ENCODE measurements at regions not wholly inside any gene's neighbourhood (a gene's known extent, or its start where the extent isn't known, plus 50 kb on each side); places are given as distances from the start of the nearest gene placed in this dataset.

DNA sequence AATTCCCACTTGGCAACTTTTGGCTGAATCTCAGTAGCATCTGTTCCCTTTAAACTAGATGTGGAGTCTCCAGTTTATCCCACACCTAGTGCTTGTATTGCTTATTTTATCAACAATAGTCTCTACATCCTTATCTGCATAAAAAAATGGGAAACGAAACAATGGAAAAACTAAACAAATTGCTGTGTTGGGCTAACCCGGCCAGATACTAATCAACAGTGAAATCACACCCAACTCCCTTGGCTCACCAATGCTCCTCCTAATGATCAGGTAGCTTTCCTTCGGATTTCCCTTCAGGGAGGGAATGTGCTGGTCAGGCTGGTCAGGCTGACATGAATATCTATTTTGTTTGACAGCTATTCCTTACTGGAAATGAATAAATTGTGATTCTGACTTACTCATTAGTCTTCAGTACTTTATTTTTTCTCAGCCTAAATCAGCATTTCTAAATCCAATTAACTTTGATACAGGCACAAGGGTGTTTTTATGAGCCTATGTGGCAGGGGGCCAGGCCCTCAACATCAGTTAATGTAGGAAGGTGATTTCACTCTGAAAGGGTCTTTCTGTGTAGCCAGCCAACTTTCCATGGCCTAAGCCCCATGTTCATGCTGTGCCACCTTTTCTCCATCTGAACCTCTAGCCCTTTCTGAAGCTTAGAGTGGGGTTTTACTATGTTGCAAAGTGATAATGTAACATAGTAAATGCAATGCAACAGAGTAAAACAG, 170.5 kb upstream of the NPSR1 start:
- Histone ChIP-seq H3K27ac (ENCODE audit: low read depth, low read length) (no peak overlapping the region), H3K4me1 (ENCODE audit: insufficient read depth, low read length) (no peaks in the 10 kb centered on the region), H3K27me3 (ENCODE audit: control insufficient read depth in 1 of 2, insufficient read depth in 2 of 2, low read length in 2 of 2) (no peaks in the 10 kb centered on the region), H3K9me3 (ENCODE audit: low read length) (no peaks in the 10 kb centered on the region), H3K9ac (ENCODE audit: low read length) (no peak overlapping the region), H3K36me3 (ENCODE audit: insufficient read depth, low read length) (no peaks in the 10 kb centered on the region), H3K4me3 (ENCODE audit: low read depth in 1 of 2, low read length in 2 of 2) (no peak overlapping the region)

DNA sequence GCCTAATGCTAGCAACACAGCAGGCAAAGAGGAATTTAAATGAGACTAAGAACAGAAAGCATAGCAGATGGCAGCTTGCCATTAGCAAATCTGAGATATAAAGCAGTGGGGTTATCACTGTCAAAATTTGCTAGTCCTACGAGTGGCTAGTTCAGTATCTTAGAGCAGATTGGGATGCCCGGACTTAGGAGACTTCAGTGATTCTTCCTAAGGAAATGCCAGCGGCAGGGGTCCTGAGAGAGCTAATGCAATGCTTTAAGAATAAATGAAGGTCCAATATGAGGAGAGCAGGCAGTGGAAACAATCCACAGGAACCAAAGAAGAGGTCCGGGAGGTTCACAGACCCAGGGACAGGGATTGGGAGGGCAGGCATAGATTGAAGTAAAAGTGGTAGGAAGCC, 169.3 kb upstream of the NPSR1 start:
- Histone ChIP-seq H3K27me3 (ENCODE audit: control insufficient read depth in 1 of 2, insufficient read depth in 2 of 2, low read length in 2 of 2) (no peaks in the 10 kb centered on the region), H3K4me1 (ENCODE audit: insufficient read depth, low read length) (no peaks in the 10 kb centered on the region), H3K27ac (ENCODE audit: low read depth, low read length) (no peak overlapping the region), H3K4me3 (ENCODE audit: low read depth in 1 of 2, low read length in 2 of 2) (no peak overlapping the region), H3K9me3 (ENCODE audit: low read length) (no peaks in the 10 kb centered on the region), H3K36me3 (ENCODE audit: insufficient read depth, low read length) (no peaks in the 10 kb centered on the region), H3K9ac (ENCODE audit: low read length) (no peak overlapping the region)

DNA sequence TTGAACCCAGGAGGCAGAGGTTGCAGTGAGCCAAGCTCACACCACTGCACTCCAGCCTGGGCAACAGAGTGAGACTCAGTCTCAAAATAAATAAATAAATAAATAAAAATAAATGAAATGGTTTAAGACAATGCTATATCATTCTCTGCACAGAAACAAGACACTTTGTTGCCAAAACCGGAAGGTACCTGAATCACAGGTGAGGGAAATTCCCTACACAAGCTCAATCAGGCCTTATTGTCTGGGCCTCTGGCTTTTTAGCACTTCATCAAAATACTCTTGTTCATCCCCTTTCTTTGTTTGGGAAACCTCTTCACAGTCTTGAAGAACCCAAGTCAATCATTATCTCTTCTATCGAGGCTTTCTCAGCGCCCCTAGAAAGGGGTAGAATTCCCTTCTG, 166.1 kb upstream of the NPSR1 start:
- no peaks in the 10 kb centered on the region for H3K4me1 ChIP-seq (ENCODE audit: insufficient read depth, low read length)
- H3K9ac ChIP-seq (ENCODE audit: low read length), result no peak overlapping the region
- no peaks in the 10 kb centered on the region for H3K27me3 ChIP-seq (ENCODE audit: control insufficient read depth in 1 of 2, insufficient read depth in 2 of 2, low read length in 2 of 2)
- no peaks in the 10 kb centered on the region for H3K36me3 ChIP-seq (ENCODE audit: insufficient read depth, low read length)
- no peak overlapping the region for H3K27ac ChIP-seq (ENCODE audit: low read depth, low read length)
- H3K4me3 ChIP-seq (ENCODE audit: low read depth in 1 of 2, low read length in 2 of 2), result no peak overlapping the region
- H3K9me3 ChIP-seq (ENCODE audit: low read length), result no peaks in the 10 kb centered on the region

DNA sequence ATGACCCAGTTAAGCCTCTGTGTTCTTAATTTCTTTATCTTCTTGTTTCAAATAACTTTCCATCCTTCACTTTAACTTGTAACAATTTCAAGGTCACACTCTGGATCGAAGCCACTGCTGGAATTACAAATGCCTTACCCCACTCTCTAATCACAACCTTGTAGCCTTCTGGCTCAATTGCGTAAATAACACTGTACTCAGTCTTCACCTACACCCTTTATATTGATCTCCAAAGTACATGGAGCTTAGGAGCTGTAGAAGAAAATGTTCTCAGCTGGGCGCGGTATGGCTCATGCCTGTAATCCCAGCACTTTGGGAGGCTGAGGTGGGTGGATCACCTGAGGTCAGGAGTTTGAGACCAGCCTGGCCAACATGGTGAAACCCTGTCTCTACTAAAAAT, 164.3 kb upstream of the NPSR1 start:
- Histone ChIP-seq H3K27ac (ENCODE audit: low read depth, low read length) (no peak overlapping the region), H3K36me3 (ENCODE audit: insufficient read depth, low read length) (no peaks in the 10 kb centered on the region), H3K4me3 (ENCODE audit: low read depth in 1 of 2, low read length in 2 of 2) (no peak overlapping the region), H3K4me1 (ENCODE audit: insufficient read depth, low read length) (no peaks in the 10 kb centered on the region), H3K9ac (ENCODE audit: low read length) (no peak overlapping the region), H3K27me3 (ENCODE audit: control insufficient read depth in 1 of 2, insufficient read depth in 2 of 2, low read length in 2 of 2) (no peaks in the 10 kb centered on the region), H3K9me3 (ENCODE audit: low read length) (no peaks in the 10 kb centered on the region)

DNA sequence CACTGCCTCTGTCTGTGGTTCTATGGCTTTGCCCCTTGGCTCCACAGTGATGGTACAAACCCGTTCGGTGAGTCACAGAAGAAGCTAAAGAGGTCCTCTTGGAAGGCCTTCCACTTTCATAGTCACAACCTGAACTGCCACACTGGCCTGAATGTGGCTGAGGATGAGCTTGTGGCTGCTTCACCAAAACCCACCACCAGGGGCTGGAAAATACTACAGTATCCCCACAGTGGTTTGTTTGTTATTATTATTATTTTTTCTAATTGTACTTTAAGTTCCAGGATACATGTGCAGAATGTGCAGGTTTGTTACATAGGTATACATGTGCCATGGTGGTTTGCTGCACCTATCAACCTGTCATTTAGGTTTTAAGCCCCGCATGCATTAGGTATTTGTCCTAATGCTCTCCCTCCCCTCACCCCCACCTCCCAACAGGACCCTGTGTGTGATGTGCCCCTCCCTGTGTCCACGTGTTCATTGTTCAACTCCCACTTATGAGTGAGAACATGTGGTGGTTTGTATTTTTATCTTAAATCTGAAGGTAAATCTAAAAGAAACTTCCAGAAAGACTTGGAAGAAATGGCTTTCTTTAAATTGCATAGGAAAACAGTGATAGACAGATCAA, 160.8 kb upstream of the NPSR1 start:
- Histone ChIP-seq H3K27me3 (ENCODE audit: control insufficient read depth in 1 of 2, insufficient read depth in 2 of 2, low read length in 2 of 2) (no peaks in the 10 kb centered on the region), H3K4me3 (ENCODE audit: low read depth in 1 of 2, low read length in 2 of 2) (no peak overlapping the region), H3K4me1 (ENCODE audit: insufficient read depth, low read length) (no peaks in the 10 kb centered on the region)

DNA sequence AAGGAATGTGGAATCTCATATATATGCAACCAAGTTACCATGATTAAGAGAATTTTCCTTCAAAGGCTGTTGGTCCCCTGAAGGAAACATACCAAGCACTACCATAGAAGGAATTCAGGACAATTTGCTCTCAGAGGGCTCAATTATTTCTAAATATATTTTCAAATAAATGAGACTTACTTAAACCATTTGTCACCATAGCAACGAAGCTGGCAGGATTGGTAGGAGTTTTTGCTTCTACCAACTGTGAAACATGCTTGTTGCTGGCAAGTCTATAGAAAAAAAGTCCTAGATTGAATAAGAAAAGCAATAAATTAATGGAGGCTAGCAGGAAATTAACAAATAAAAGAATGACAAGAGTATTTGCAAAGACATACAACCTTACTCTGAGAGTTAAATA, 156.9 kb upstream of the NPSR1 start:
- H3K9ac ChIP-seq (ENCODE audit: low read length), result no peak overlapping the region
- H3K27me3 ChIP-seq (ENCODE audit: control insufficient read depth in 1 of 2, insufficient read depth in 2 of 2, low read length in 2 of 2), result no peaks in the 10 kb centered on the region
- H3K36me3 ChIP-seq (ENCODE audit: insufficient read depth, low read length), result no peaks in the 10 kb centered on the region
- H3K4me1 ChIP-seq (ENCODE audit: insufficient read depth, low read length), result no peaks in the 10 kb centered on the region
- H3K9me3 ChIP-seq (ENCODE audit: low read length), result no peaks in the 10 kb centered on the region
- no peak overlapping the region for H3K27ac ChIP-seq (ENCODE audit: low read depth, low read length)
- no peak overlapping the region for H3K4me3 ChIP-seq (ENCODE audit: low read depth in 1 of 2, low read length in 2 of 2)

More for the DNA sequence above, 160.8 kb upstream of the NPSR1 start:
- Histone ChIP-seq H3K9me3 (ENCODE audit: low read length) (no peaks in the 10 kb centered on the region), H3K27ac (ENCODE audit: low read depth, low read length) (no peak overlapping the region), H3K9ac (ENCODE audit: low read length) (no peak overlapping the region), H3K36me3 (ENCODE audit: insufficient read depth, low read length) (no peaks in the 10 kb centered on the region)

DNA sequence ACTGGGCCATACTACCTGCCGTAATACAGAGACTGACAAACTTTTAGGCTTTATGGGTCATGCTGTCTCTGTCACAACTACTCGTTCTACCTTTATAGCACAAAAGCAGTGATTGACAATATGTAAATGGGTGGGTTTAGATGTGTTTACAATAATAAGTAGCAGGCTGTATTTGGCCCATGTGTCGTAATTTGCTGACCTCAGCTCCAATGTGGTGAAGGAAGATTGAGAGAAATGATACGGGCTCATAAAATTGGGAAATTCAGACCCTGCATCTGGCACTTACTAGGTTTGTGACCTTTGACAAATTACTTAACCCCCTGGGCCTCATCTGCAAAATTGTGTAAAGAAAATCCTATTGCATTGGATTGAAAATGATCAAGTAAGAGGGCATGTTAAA, 150.8 kb upstream of the NPSR1 start:
- H3K27me3 ChIP-seq (ENCODE audit: control insufficient read depth in 1 of 2, insufficient read depth in 2 of 2, low read length in 2 of 2), result no peaks in the 10 kb centered on the region
- no peaks in the 10 kb centered on the region for H3K36me3 ChIP-seq (ENCODE audit: insufficient read depth, low read length)
- no peaks in the 10 kb centered on the region for H3K4me1 ChIP-seq (ENCODE audit: insufficient read depth, low read length)
- no peak overlapping the region for H3K9ac ChIP-seq (ENCODE audit: low read length)
- H3K9me3 ChIP-seq (ENCODE audit: low read length), result no peaks in the 10 kb centered on the region
- H3K27ac ChIP-seq (ENCODE audit: low read depth, low read length), result no peak overlapping the region
- no peak overlapping the region for H3K4me3 ChIP-seq (ENCODE audit: low read depth in 1 of 2, low read length in 2 of 2)

DNA sequence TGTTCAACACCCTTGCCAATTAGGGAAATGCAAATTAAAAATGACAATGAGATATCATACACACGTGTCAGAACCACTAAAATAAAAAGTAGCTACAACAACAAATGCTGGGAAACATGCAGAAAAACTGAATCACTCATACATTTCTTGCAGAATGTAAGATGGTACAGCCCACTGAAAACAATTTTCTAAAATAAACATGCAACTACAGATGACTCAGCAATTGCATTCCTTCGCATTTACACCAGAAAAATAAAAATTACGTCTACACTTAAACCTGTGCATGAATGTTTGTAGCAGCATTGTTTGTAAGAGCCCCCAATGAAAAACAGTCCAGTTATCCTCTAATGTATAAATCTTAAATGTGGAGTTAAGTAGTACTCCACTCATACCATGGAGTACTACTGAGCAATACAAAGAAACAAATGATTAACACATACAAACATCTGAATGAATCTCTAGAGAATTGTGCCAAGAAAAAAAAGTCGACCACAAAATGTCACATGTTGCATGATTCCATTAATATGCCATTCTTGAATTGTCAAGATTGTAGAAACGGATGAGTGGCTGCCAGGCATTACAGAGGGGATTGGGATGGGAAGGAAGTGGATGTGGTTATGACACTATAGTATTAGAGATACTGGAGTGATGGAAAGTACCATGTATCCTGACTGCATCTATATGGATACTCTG, 134.6 kb upstream of the NPSR1 start:
- Histone ChIP-seq H3K9ac (ENCODE audit: low read length) (no peak overlapping the region), H3K9me3 (ENCODE audit: low read length) (no peaks in the 10 kb centered on the region), H3K27me3 (ENCODE audit: control insufficient read depth in 1 of 2, insufficient read depth in 2 of 2, low read length in 2 of 2) (no peaks in the 10 kb centered on the region), H3K36me3 (ENCODE audit: insufficient read depth, low read length) (no peaks in the 10 kb centered on the region), H3K27ac (ENCODE audit: low read depth, low read length) (no peak overlapping the region), H3K4me1 (ENCODE audit: insufficient read depth, low read length) (no peaks in the 10 kb centered on the region), H3K4me3 (ENCODE audit: low read depth in 1 of 2, low read length in 2 of 2) (no peak overlapping the region)

DNA sequence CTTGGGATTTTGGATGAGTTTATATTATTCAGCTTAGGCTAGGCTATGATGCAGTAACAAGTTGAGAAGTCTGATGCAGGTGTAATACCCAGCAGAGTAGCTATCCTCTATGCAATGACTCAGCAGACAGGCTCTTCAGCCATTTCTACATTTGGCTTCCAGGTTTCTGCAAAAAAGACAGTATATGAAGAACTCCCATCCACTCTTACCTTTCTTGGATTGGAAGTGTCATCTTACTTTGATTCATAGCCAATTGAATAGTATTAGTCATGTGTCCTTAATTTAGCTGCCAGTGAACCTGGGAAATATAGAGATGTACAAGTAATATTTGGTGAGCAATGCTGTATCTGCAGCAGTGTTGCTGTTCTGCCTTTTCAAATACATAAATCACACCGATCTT, 127.8 kb upstream of the NPSR1 start:
- Histone ChIP-seq H3K9me3 (ENCODE audit: low read length) (no peaks in the 10 kb centered on the region), H3K27me3 (ENCODE audit: control insufficient read depth in 1 of 2, insufficient read depth in 2 of 2, low read length in 2 of 2) (no peaks in the 10 kb centered on the region), H3K27ac (ENCODE audit: low read depth, low read length) (no peak overlapping the region), H3K4me1 (ENCODE audit: insufficient read depth, low read length) (no peaks in the 10 kb centered on the region), H3K36me3 (ENCODE audit: insufficient read depth, low read length) (no peaks in the 10 kb centered on the region), H3K4me3 (ENCODE audit: low read depth in 1 of 2, low read length in 2 of 2) (no peak overlapping the region), H3K9ac (ENCODE audit: low read length) (no peak overlapping the region)

DNA sequence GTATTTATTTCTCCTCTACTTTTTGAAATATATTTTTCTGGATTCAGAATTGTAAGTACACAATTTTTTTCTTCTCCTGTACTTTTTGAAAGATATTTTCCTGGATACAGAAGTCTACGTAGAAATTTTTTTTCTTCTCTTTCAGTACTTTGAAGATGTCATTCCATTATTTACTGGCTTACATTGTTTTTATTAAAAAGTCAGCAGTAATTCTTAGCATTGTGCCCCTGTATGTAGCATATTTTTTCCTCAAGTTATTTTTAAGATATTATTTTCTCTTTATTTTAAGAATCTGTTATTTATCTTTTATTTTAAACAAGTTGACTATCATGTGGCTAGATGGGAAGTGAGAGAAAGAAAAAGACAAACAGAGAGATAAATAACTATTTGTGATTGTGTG, 119.0 kb upstream of the NPSR1 start:
- no peak overlapping the region for H3K4me3 ChIP-seq (ENCODE audit: low read depth in 1 of 2, low read length in 2 of 2)
- H3K4me1 ChIP-seq (ENCODE audit: insufficient read depth, low read length), result no peaks in the 10 kb centered on the region
- H3K9me3 ChIP-seq (ENCODE audit: low read length), result no peaks in the 10 kb centered on the region
- H3K9ac ChIP-seq (ENCODE audit: low read length), result no peak overlapping the region
- no peaks in the 10 kb centered on the region for H3K36me3 ChIP-seq (ENCODE audit: insufficient read depth, low read length)
- no peak overlapping the region for H3K27ac ChIP-seq (ENCODE audit: low read depth, low read length)
- no peaks in the 10 kb centered on the region for H3K27me3 ChIP-seq (ENCODE audit: control insufficient read depth in 1 of 2, insufficient read depth in 2 of 2, low read length in 2 of 2)

DNA sequence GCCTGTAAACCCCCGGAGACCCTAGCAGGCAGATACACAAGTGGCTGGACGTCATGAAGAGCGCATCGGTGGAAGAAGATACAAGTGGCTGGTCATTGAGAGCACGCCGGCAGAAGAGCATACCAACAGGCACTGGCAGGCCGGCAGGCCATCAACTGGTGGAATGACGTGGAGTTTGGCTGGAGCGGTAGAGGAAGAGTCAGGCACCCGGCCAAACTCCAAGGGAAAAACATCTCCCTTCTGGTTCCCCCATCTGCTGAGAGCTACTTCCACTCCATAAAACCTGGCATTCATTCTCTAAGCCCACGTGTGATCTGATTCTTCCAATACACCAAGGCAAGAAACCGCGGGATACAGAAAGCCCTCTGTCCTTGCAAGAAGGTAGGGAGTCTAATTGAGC, 113.4 kb upstream of the NPSR1 start:
- Histone ChIP-seq H3K4me3 (ENCODE audit: low read depth in 1 of 2, low read length in 2 of 2) (no peak overlapping the region), H3K9me3 (ENCODE audit: low read length) (no peaks in the 10 kb centered on the region), H3K4me1 (ENCODE audit: insufficient read depth, low read length) (no peaks in the 10 kb centered on the region), H3K27me3 (ENCODE audit: control insufficient read depth in 1 of 2, insufficient read depth in 2 of 2, low read length in 2 of 2) (no peaks in the 10 kb centered on the region), H3K27ac (ENCODE audit: low read depth, low read length) (no peak overlapping the region), H3K9ac (ENCODE audit: low read length) (no peak overlapping the region), H3K36me3 (ENCODE audit: insufficient read depth, low read length) (no peaks in the 10 kb centered on the region)
